Activated CD8-positive, alpha-beta T cell treated with anti-CD3 and anti-CD28 coated beads for 36 hours (primary cell): ENCODE measurements at regions not wholly inside any gene's neighbourhood (a gene's known extent, or its start where the extent isn't known, plus 50 kb on each side); places are given as distances from the start of the nearest gene placed in this dataset.

ENCODE experiments used
- ATAC-seq: fragments of 200-7000 bp; cut with Tn5 transposase; one replicate; pipeline ENCODE4 v1.10.0; 2021; ENCODE audit warnings: mild to moderate bottlenecking, moderate library complexity
- CTCF ChIA-PET: fragments of 350-600 bp; sonication (Branson Sonifier 250); formaldehyde crosslinking; loops from one replicate; lab custom pipeline; 2021; ENCODE audit warnings: antibody characterized with exemption; lab: Charles Lee
- POLR2A ChIA-PET: fragments of 350-600 bp; sonication (Branson Sonifier 250); formaldehyde crosslinking; loops from one replicate; lab custom pipeline; 2021; ENCODE audit warnings: antibody characterized with exemption; lab: Charles Lee
- DNase-seq: peaks from one replicate; pipeline ENCODE4 v3.0.0-alpha.2; 2020
- H3K27ac Mint-ChIP-seq: one replicate; pipeline ENCODE4 v1.8.0; 2021; ENCODE audit warnings: mild to moderate bottlenecking, mixed read lengths
- H3K27me3 Mint-ChIP-seq: one replicate; pipeline ENCODE4 v1.8.0; 2021; ENCODE audit warnings: mixed read lengths
- H3K36me3 Mint-ChIP-seq: one replicate; pipeline ENCODE4 v1.8.0; 2021; ENCODE audit warnings: low read depth, mixed read lengths
- H3K4me1 Mint-ChIP-seq: one replicate; pipeline ENCODE4 v1.8.0; 2021; ENCODE audit warnings: low read depth, mixed read lengths
- H3K4me3 Mint-ChIP-seq: one replicate; pipeline ENCODE4 v1.8.0; 2021; ENCODE audit warnings: mild to moderate bottlenecking, moderate library complexity, mixed read lengths
- H3K9me3 Mint-ChIP-seq: one replicate; pipeline ENCODE4 v1.8.0; 2021; ENCODE audit warnings: mixed read lengths
- CTCF ChIP-seq: fragments of 200-600 bp; IDR thresholded peaks from one replicate; pipeline ENCODE4 v1.8.0; 2022; ENCODE audit warnings: antibody characterized with exemption, mild to moderate bottlenecking
- intact Hi-C: fragments of 100-400 bp; cut with micrococcal nuclease; formaldehyde crosslinking; loops from one replicate; pipeline ENCODE4 v1.10.0; 2022

- Mint-ChIP-seq H3K36me3 (no peaks in the 10 kb centered on the region), H3K9me3 (peaks cover 12% of the 10 kb centered on the region), H3K27me3 (no peaks in the 10 kb centered on the region), H3K4me3 (no peak overlapping the region), H3K4me1 (no peaks in the 10 kb centered on the region), H3K27ac (no peak overlapping the region)
- POLR2A ChIA-PET = no interaction called here
- DNase-seq (no peak), ATAC-seq (no peak)
- no peak for TF ChIP-seq CTCF
- CTCF ChIA-PET = interaction anchor here (0.7 kb wide), 1 partner anchor 8 kb away, joined by 3 read pairs; no protein-coding TSS in a partner anchor
- intact Hi-C loops = no loop called here
These were observed 337.6 kb upstream of the CHRM2 start for GRCh38 chr7:136530831-136531230.

GRCh38 chr7:136528329-136528728 is 340.1 kb upstream of the CHRM2 start:
- Mint-ChIP-seq H3K4me1 (no peaks in the 10 kb centered on the region), H3K36me3 (no peaks in the 10 kb centered on the region), H3K4me3 (no peak overlapping the region), H3K27me3 (no peaks in the 10 kb centered on the region), H3K9me3 (peaks cover 12% of the 10 kb centered on the region), H3K27ac (no peak overlapping the region)
- ChIA-PET POLR2A (no interaction called here), CTCF (no interaction called here)
- ATAC-seq (no peak), DNase-seq (no peak)
- intact Hi-C loops = no loop called here
- no peak for TF ChIP-seq CTCF

DNA sequence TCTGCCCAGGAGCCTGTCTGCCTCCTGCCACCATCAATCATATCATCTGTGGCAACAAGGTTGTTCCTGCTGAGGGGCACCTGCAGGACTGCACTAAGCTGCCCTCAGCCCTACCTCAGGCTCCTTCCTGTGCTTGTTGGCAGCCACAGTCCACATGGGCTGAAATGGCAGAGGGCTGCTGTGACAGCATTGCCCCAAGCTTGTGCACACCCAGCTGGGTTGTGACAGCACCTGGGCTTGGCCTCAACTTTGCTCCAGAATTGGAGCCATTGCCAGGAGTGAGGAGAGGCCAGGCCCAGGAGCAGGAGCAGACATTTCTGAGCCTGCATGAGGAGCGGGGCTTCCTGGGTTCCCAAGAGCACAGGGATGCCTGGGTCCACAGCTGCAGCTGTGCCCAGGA is 340.9 kb upstream of the CHRM2 start:
- DNase-seq = no peak
- Mint-ChIP-seq H3K36me3 (no peaks in the 10 kb centered on the region), H3K4me1 (no peaks in the 10 kb centered on the region), H3K9me3 (peaks cover 9% of the 10 kb centered on the region), H3K4me3 (no peak overlapping the region), H3K27ac (no peak overlapping the region), H3K27me3 (no peaks in the 10 kb centered on the region)
- ChIA-PET POLR2A (no interaction called here), CTCF (no interaction called here)
- ATAC-seq = no peak
- intact Hi-C loops = no loop called here
- no peak for TF ChIP-seq CTCF

DNA sequence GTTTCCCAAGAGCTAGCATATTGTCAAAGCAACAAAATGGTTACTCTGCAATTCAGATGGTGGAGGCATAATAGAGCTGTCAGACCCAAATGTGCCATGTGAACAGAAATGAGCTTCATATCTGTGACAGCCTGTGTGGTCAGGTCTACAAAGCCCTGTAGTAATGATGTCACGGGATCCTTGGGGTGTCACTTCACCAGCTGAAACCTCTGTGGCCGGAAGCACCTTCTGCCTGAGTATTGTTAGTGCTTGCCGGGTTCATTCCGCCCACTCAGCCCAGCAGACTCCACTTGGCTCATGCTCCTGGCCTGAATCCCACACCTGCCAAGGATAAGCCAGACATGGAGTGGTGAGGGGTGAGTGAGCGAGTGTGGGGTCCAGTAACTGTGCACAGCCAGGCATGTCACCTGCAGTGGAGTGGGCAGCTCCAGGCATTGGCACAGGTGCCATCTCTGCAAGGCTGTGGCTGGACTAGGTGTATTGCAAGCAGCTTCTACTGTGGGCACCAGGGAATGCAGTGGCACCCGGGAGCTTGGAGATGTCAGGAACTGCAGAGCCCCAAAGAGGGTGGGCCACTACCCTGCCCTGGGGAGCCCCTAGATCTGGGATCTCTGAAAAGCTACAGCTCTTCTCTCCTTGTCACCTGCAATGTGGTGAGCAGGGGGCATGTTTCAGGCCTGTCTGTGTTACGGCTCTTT is 341.9 kb upstream of the CHRM2 start:
- intact Hi-C loops = no loop called here
- CTCF ChIA-PET = no interaction called here
- ATAC-seq (no peak), DNase-seq (no peak)
- no peaks in the 10 kb centered on the region for H3K36me3 Mint-ChIP-seq
- H3K27ac Mint-ChIP-seq = no peak overlapping the region
- POLR2A ChIA-PET = no interaction called here
- no peak for TF ChIP-seq CTCF
- no peak overlapping the region for H3K4me3 Mint-ChIP-seq
- H3K4me1 Mint-ChIP-seq = no peaks in the 10 kb centered on the region
- H3K27me3 Mint-ChIP-seq = no peaks in the 10 kb centered on the region
- peaks cover 6% of the 10 kb centered on the region for H3K9me3 Mint-ChIP-seq

GRCh38 chr7:136523571-136523970 is 344.9 kb upstream of the CHRM2 start:
- H3K36me3 Mint-ChIP-seq = no peaks in the 10 kb centered on the region
- no peak overlapping the region for H3K27ac Mint-ChIP-seq
- CTCF ChIA-PET = no interaction called here
- H3K9me3 Mint-ChIP-seq = peaks cover 2% of the 10 kb centered on the region
- no peak overlapping the region for H3K4me3 Mint-ChIP-seq
- no peaks in the 10 kb centered on the region for H3K4me1 Mint-ChIP-seq
- ATAC-seq (no peak), DNase-seq (no peak)
- no peaks in the 10 kb centered on the region for H3K27me3 Mint-ChIP-seq
- intact Hi-C loops = no loop called here
- no peak for TF ChIP-seq CTCF
- POLR2A ChIA-PET = no interaction called here
